ENCODE measurements at regions not wholly inside any gene's neighbourhood (a gene's known extent, or its start where the extent isn't known, plus 50 kb on each side); places are given as distances from the start of the nearest gene placed in this dataset.
A peak's percentile ranks its signal among the peaks of the same experiment; 100 is the strongest.

DNA sequence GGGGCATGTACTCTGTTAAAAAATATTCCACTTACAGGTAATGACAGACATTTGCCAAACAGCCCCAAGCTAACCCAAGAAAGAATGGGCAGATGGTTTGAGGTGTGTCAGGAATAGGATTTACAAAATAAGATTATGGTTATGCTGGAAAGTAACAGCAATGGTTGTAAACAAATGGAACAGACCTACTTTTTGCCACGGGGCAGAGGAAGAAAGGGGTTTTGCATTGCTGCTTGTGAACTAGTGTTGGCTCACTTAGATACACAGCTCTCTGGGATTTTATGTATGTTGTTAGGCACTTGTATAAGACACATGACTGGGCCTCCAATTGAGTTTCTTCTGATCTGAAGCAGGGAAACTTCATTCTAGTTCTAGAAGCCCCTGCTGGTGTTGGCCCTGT, 191.5 kb upstream of the GDNF start:
- H3K4me3 ChIP-seq (ENCODE audit: insufficient read depth, low read depth, low read length), result no peak overlapping the region
- H3K36me3 Mint-ChIP-seq (ENCODE audit: low read depth, unreplicated experiment), result no peaks in the 10 kb centered on the region
- DNase-seq (ENCODE audit: low read depth), result no peak
- no peak overlapping the region for H2AFZ ChIP-seq (ENCODE audit: low read depth, low read length)
- H3K36me3 ChIP-seq (ENCODE audit: insufficient read depth, low read length), result no peaks in the 10 kb centered on the region
- H3K4me1 ChIP-seq (ENCODE audit: insufficient read depth, low read length), result no peaks in the 10 kb centered on the region
- no peak overlapping the region for H3K27ac ChIP-seq (ENCODE audit: low read depth, low read length)
- H3K79me2 ChIP-seq (ENCODE audit: insufficient read depth, low read length), result no peaks in the 10 kb centered on the region
- no peak overlapping the region for H3K4me3 Mint-ChIP-seq (ENCODE audit: unreplicated experiment)
- TF ChIP-seq, protein P1, sequence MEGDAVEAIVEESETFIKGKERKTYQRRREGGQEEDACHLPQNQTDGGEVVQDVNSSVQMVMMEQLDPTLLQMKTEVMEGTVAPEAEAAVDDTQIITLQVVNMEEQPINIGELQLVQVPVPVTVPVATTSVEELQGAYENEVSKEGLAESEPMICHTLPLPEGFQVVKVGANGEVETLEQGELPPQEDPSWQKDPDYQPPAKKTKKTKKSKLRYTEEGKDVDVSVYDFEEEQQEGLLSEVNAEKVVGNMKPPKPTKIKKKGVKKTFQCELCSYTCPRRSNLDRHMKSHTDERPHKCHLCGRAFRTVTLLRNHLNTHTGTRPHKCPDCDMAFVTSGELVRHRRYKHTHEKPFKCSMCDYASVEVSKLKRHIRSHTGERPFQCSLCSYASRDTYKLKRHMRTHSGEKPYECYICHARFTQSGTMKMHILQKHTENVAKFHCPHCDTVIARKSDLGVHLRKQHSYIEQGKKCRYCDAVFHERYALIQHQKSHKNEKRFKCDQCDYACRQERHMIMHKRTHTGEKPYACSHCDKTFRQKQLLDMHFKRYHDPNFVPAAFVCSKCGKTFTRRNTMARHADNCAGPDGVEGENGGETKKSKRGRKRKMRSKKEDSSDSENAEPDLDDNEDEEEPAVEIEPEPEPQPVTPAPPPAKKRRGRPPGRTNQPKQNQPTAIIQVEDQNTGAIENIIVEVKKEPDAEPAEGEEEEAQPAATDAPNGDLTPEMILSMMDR (IDR thresholded peaks at IDR 0.05; ENCODE audit: insufficient read depth, low read depth, low read length), result no peak
- no peak for TF ChIP-seq EZH2 (IDR thresholded peaks at IDR 0.05; ENCODE audit: insufficient read depth, low read length)
- H3K27me3 ChIP-seq (ENCODE audit: insufficient read depth, low read length), result no peaks in the 10 kb centered on the region
- no peaks in the 10 kb centered on the region for H3K4me1 Mint-ChIP-seq (ENCODE audit: low read depth, unreplicated experiment)
- no peak overlapping the region for H3K27ac Mint-ChIP-seq (ENCODE audit: unreplicated experiment)
- no peaks in the 10 kb centered on the region for H3K27me3 Mint-ChIP-seq (ENCODE audit: low read depth, unreplicated experiment)
- no peaks in the 10 kb centered on the region for H3K9me3 ChIP-seq (ENCODE audit: insufficient read depth, low read depth, low read length)
- FAIRE-seq, result no peak
- H3K9me3 Mint-ChIP-seq (ENCODE audit: unreplicated experiment), result no peaks in the 10 kb centered on the region
- no peak overlapping the region for H3K4me2 ChIP-seq (ENCODE audit: low read length)
- H3K9ac ChIP-seq (ENCODE audit: low read length), result no peak overlapping the region
- no peaks in the 10 kb centered on the region for H4K20me1 ChIP-seq (ENCODE audit: insufficient read depth, low read length)

DNA sequence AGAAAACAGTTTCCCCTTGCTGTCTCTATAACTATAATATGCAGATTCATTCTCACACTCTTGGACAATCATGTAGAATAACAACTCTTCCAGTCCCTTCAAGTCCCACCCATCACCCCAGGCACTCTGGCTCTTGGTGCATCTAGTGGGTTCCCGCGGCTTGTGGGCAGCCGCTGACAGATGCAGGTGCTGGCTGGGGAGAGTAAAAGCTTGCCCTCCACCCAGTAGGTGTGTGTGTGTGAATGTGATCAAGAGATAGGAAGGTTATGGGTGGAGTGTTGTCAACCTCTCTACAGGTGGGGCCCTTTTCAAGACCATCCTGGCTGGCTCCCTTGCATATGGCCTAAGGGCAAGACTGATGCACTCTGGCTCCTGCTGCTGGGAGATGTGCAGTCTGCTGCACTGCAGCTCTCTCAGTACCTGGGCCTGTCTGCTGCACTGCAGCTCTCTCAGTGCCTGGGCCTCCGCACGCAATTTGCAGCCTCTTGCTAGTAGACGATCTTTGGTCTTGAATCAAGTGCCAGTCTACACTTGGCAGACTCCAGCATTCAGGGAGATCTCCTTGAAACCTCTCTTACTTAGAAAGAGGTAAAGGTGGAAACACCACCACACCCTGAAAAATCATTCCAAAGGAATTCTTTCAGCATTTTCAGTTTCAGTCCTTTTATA, 189.7 kb upstream of the GDNF start:
- Mint-ChIP-seq H3K27me3 (ENCODE audit: low read depth, unreplicated experiment) (no peaks in the 10 kb centered on the region), H3K27ac (ENCODE audit: unreplicated experiment) (no peak overlapping the region), H3K9me3 (ENCODE audit: unreplicated experiment) (no peaks in the 10 kb centered on the region), H3K4me3 (ENCODE audit: unreplicated experiment) (no peak overlapping the region), H3K4me1 (ENCODE audit: low read depth, unreplicated experiment) (no peaks in the 10 kb centered on the region), H3K36me3 (ENCODE audit: low read depth, unreplicated experiment) (no peaks in the 10 kb centered on the region)
- no peak for TF ChIP-seq EZH2 (IDR thresholded peaks at IDR 0.05; ENCODE audit: insufficient read depth, low read length)
- TF ChIP-seq, protein P1 (IDR thresholded peaks at IDR 0.05; ENCODE audit: insufficient read depth, low read depth, low read length), result no peak
- H3K4me2 ChIP-seq (ENCODE audit: low read length), result no peak overlapping the region
- H3K4me1 ChIP-seq (ENCODE audit: insufficient read depth, low read length), result no peaks in the 10 kb centered on the region
- no peaks in the 10 kb centered on the region for H3K27me3 ChIP-seq (ENCODE audit: insufficient read depth, low read length)
- H3K79me2 ChIP-seq (ENCODE audit: insufficient read depth, low read length), result no peaks in the 10 kb centered on the region
- no peak overlapping the region for H3K4me3 ChIP-seq (ENCODE audit: insufficient read depth, low read depth, low read length)
- no peaks in the 10 kb centered on the region for H4K20me1 ChIP-seq (ENCODE audit: insufficient read depth, low read length)
- no peak for FAIRE-seq
- DNase-seq (ENCODE audit: low read depth), result no peak
- H3K9ac ChIP-seq (ENCODE audit: low read length), result no peak overlapping the region
- no peaks in the 10 kb centered on the region for H3K36me3 ChIP-seq (ENCODE audit: insufficient read depth, low read length)
- H3K27ac ChIP-seq (ENCODE audit: low read depth, low read length), result no peak overlapping the region
- no peak overlapping the region for H2AFZ ChIP-seq (ENCODE audit: low read depth, low read length)
- H3K9me3 ChIP-seq (ENCODE audit: insufficient read depth, low read depth, low read length), result no peaks in the 10 kb centered on the region

- Mint-ChIP-seq H3K4me3 (ENCODE audit: unreplicated experiment) (no peak overlapping the region), H3K36me3 (ENCODE audit: low read depth, unreplicated experiment) (no peaks in the 10 kb centered on the region), H3K27ac (ENCODE audit: unreplicated experiment) (no peak overlapping the region), H3K27me3 (ENCODE audit: low read depth, unreplicated experiment) (peaks cover 12% of the 10 kb centered on the region), H3K9me3 (ENCODE audit: unreplicated experiment) (peaks cover 2% of the 10 kb centered on the region), H3K4me1 (ENCODE audit: low read depth, unreplicated experiment) (no peaks in the 10 kb centered on the region)
- H3K79me2 ChIP-seq (ENCODE audit: insufficient read depth, low read length), result no peaks in the 10 kb centered on the region
- H3K9me3 ChIP-seq (ENCODE audit: insufficient read depth, low read depth, low read length), result no peaks in the 10 kb centered on the region
- no peak overlapping the region for H3K9ac ChIP-seq (ENCODE audit: low read length)
- H3K4me3 ChIP-seq (ENCODE audit: insufficient read depth, low read depth, low read length), result no peak overlapping the region
- no peak overlapping the region for H2AFZ ChIP-seq (ENCODE audit: low read depth, low read length)
- TF ChIP-seq, protein P1 (IDR thresholded peaks at IDR 0.05; ENCODE audit: insufficient read depth, low read depth, low read length), result peak; percentile 4
- no peak for TF ChIP-seq EZH2 (IDR thresholded peaks at IDR 0.05; ENCODE audit: insufficient read depth, low read length)
- no peaks in the 10 kb centered on the region for H3K36me3 ChIP-seq (ENCODE audit: insufficient read depth, low read length)
- no peaks in the 10 kb centered on the region for H4K20me1 ChIP-seq (ENCODE audit: insufficient read depth, low read length)
- FAIRE-seq, result no peak
- no peak overlapping the region for H3K27ac ChIP-seq (ENCODE audit: low read depth, low read length)
- no peaks in the 10 kb centered on the region for H3K4me1 ChIP-seq (ENCODE audit: insufficient read depth, low read length)
- no peak overlapping the region for H3K4me2 ChIP-seq (ENCODE audit: low read length)
- peaks cover 2% of the 10 kb centered on the region for H3K27me3 ChIP-seq (ENCODE audit: insufficient read depth, low read length)
- DNase-seq (ENCODE audit: low read depth), result no peak
Measured at GRCh38 chr5:38023799-38024198, 184.0 kb upstream of the GDNF start.
